OCI-LY7 (cell line): ENCODE measurements at regions not wholly inside any gene's neighbourhood (a gene's known extent, or its start where the extent isn't known, plus 50 kb on each side); places are given as distances from the start of the nearest gene placed in this dataset.

ENCODE experiments used
- CTCF ChIP-seq: fragments of 200-600 bp; sonication (generic); conservative IDR thresholded peaks from 2 replicates; pipeline ENCODE4 v1.5.1; 2014; ENCODE audit warnings: mild to moderate bottlenecking, antibody characterized with exemption, low read length, moderate library complexity, mixed read lengths
- EZH2phosphoT487 ChIP-seq: fragments of 200-600 bp; sonication (generic); IDR thresholded peaks from 2 replicates; pipeline ENCODE4 v1.6.1; 2018; ENCODE audit warnings: low read depth, borderline replicate concordance, mild to moderate bottlenecking, mixed run types, antibody characterized with exemption, low read length, moderate library complexity, mixed read lengths

- TF ChIP-seq CTCF (no peak), EZH2phosphoT487 (no peak)
Measured at GRCh38 chr6:130575971-130576370, 210.2 kb downstream of the TMEM200A start.
